Caco-2 (cell line): ENCODE measurements at regions not wholly inside any gene's neighbourhood (a gene's known extent, or its start where the extent isn't known, plus 50 kb on each side); places are given as distances from the start of the nearest gene placed in this dataset.

ENCODE experiments used
- BruUV-seq: library from RNA; stranded (reverse); fragments of 400-500 nt; replicated peaks from 2 replicates; lab custom pipeline; 2021; lab: Mats Ljungman, UMichigan
- CTCF ChIA-PET: fragments of 300-600 bp; sonication (Branson Sonifier 250); formaldehyde crosslinking; loops from one replicate; lab custom pipeline; 2022; ENCODE audit warnings: antibody characterized with exemption; lab: Charles Lee
- POLR2A ChIA-PET: fragments of 300-600 bp; sonication (Branson Sonifier 250); formaldehyde crosslinking; loops from one replicate; lab custom pipeline; 2022; ENCODE audit warnings: antibody characterized with exemption; lab: Charles Lee
- DNase-seq, 2 experiments: peaks; one replicate each; pipeline versions ENCODE4 v3.0.0 to v3.0.0-alpha.2; 2020 to 2022
- H3K27me3 ChIP-seq: replicated peaks from 2 replicates; pipeline ENCODE4 v1.6.0; 2011; ENCODE audit warnings: low read length; ENCODE audit not compliant: control insufficient read depth, insufficient read depth
- H3K36me3 ChIP-seq: 2 replicates; pipeline ENCODE4 v1.5.1; 2011; ENCODE audit warnings: low read length; ENCODE audit not compliant: control insufficient read depth, insufficient read depth
- H3K4me1 ChIP-seq: fragments of 250-450 bp; sonication (Bioruptor Pico); 2 replicates; pipeline ENCODE4 v1.5.1; 2020; ENCODE audit warnings: mild to moderate bottlenecking
- H3K4me3 ChIP-seq: 2 replicates; pipeline ENCODE4 v1.5.1; 2011; ENCODE audit warnings: low read depth, mild to moderate bottlenecking, control low read depth, low read length
- H3K9me3 ChIP-seq: fragments of 250-450 bp; sonication (Bioruptor Pico); 2 replicates; pipeline ENCODE4 v1.5.1; 2020; ENCODE audit warnings: mild to moderate bottlenecking, moderate library complexity
- H3K27ac Mint-ChIP-seq: one replicate; pipeline ENCODE4 v1.8.0; 2022; ENCODE audit warnings: mixed read lengths; ENCODE audit not compliant: unreplicated experiment
- H3K27me3 Mint-ChIP-seq: one replicate; pipeline ENCODE4 v1.8.0; 2022; ENCODE audit warnings: mixed read lengths; ENCODE audit not compliant: insufficient read depth, unreplicated experiment
- H3K36me3 Mint-ChIP-seq: one replicate; pipeline ENCODE4 v1.8.0; 2022; ENCODE audit warnings: mild to moderate bottlenecking, mixed read lengths; ENCODE audit not compliant: insufficient read depth, unreplicated experiment
- H3K4me1 Mint-ChIP-seq: one replicate; pipeline ENCODE4 v1.8.0; 2022; ENCODE audit warnings: low read depth, mixed read lengths; ENCODE audit not compliant: unreplicated experiment
- H3K4me3 Mint-ChIP-seq: one replicate; pipeline ENCODE4 v1.8.0; 2022; ENCODE audit warnings: mild to moderate bottlenecking, moderate library complexity, mixed read lengths; ENCODE audit not compliant: unreplicated experiment
- H3K9me3 Mint-ChIP-seq: one replicate; pipeline ENCODE4 v1.8.0; 2022; ENCODE audit warnings: mixed read lengths; ENCODE audit not compliant: unreplicated experiment
- CTCF ChIP-seq, 2 experiments: fragments of 200-600 bp in 1 of 2; IDR thresholded peaks; 1 replicate in 1 of 2; 2 replicates in 1 of 2; pipeline versions ENCODE4 v1.5.1 to v1.8.0; 2011 to 2022; ENCODE audit warnings: antibody characterized with exemption in 1 of 2, control low read depth in 1 of 2, inconsistent platforms in 1 of 2, low read depth in 1 of 2, low read length in 1 of 2, mild to moderate bottlenecking in 1 of 2, moderate library complexity in 1 of 2; ENCODE audit not compliant: insufficient read depth in 1 of 2, severe bottlenecking in 1 of 2, unreplicated experiment in 1 of 2
- intact Hi-C: fragments of 100-400 bp; cut with micrococcal nuclease; formaldehyde crosslinking; loops from one replicate; pipeline ENCODE4 v1.10.0; 2022; ENCODE audit not compliant: unreplicated experiment

- BruUV-seq = no TSS peak
- Mint-ChIP-seq H3K4me3 (no peak overlapping the region), H3K9me3 (no peaks in the 10 kb centered on the region), H3K27ac (no peak overlapping the region), H3K4me1 (peaks cover 6% of the 10 kb centered on the region), H3K27me3 (no peaks in the 10 kb centered on the region), H3K36me3 (no peaks in the 10 kb centered on the region)
- TF ChIP-seq CTCF (IDR thresholded peaks at IDR 0.05; ENCODE audit: insufficient read depth in 1 of 2, low read depth in 1 of 2, low read length in 1 of 2, severe bottlenecking in 1 of 2, unreplicated experiment in 1 of 2) = no peak
- Histone ChIP-seq H3K27me3 (0 out of 2 replicates have a peak, but pooled peaks cover 1% of the 10 kb centered on the region), H3K4me1 (peaks cover 10% of the 10 kb centered on the region), H3K4me3 (no peak overlapping the region), H3K36me3 (no peaks in the 10 kb centered on the region), H3K9me3 (peaks cover 11% of the 10 kb centered on the region)
- POLR2A ChIA-PET = no interaction called here
- CTCF ChIA-PET = no interaction called here
- intact Hi-C loops = loop anchor here (5.0 to 10.0 kb wide), 2 partner anchors 47 to 240 kb away; no protein-coding TSS in a partner anchor
- peak; percentile 32 to 39 for DNase-seq
Observed at GRCh38 chr18:7514796-7515440, 52.2 kb upstream of the PTPRM start.

- no peak for DNase-seq
- H3K27me3 Mint-ChIP-seq = no peaks in the 10 kb centered on the region
- H3K36me3 ChIP-seq = no peaks in the 10 kb centered on the region
- H3K4me1 Mint-ChIP-seq = no peaks in the 10 kb centered on the region
- H3K4me3 Mint-ChIP-seq = no peak overlapping the region
- H3K9me3 ChIP-seq = peaks cover 11% of the 10 kb centered on the region
- CTCF ChIA-PET = no interaction called here
- H3K4me3 ChIP-seq = no peak overlapping the region
- 0 out of 2 replicates have a peak, but pooled peaks cover 1% of the 10 kb centered on the region for H3K27me3 ChIP-seq
- H3K4me1 ChIP-seq = peaks cover 10% of the 10 kb centered on the region
- intact Hi-C loops = loop anchor here (10.0 kb wide), 1 partner anchor 238 kb away; no protein-coding TSS in a partner anchor
- no TSS peak for BruUV-seq
- TF ChIP-seq CTCF (IDR thresholded peaks at IDR 0.05; ENCODE audit: insufficient read depth in 1 of 2, low read depth in 1 of 2, low read length in 1 of 2, severe bottlenecking in 1 of 2, unreplicated experiment in 1 of 2) = no peak
- H3K36me3 Mint-ChIP-seq = no peaks in the 10 kb centered on the region
- POLR2A ChIA-PET = no interaction called here
- H3K9me3 Mint-ChIP-seq = no peaks in the 10 kb centered on the region
- H3K27ac Mint-ChIP-seq = no peak overlapping the region
Observed at GRCh38 chr18:7516266-7517117, 50.6 kb upstream of the PTPRM start.
